ENCODE measurements at regions not wholly inside any gene's neighbourhood (a gene's known extent, or its start where the extent isn't known, plus 50 kb on each side); places are given as distances from the start of the nearest gene placed in this dataset.

DNA sequence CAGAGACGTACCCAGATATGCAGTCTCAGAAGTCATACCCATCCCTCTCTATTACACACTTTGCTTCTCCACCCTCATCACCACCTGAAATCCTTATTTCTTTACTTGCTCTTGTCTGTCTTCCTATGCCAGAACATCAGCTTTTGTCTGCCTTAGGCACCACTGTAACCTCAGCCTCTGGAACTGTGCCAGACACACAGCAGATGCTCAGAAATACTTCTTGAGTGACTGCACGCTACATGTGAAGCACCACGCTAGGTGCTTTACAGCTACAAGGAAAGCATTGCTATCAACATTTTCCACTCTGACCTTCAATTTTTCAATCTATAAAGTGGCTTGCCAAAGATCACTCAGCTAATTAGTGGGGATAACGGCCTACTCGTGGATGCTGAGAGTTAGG lies 226.8 kb downstream of the CHD9NB start:
- no peak overlapping the region for H3K27ac ChIP-seq (ENCODE audit: low read length)

DNA sequence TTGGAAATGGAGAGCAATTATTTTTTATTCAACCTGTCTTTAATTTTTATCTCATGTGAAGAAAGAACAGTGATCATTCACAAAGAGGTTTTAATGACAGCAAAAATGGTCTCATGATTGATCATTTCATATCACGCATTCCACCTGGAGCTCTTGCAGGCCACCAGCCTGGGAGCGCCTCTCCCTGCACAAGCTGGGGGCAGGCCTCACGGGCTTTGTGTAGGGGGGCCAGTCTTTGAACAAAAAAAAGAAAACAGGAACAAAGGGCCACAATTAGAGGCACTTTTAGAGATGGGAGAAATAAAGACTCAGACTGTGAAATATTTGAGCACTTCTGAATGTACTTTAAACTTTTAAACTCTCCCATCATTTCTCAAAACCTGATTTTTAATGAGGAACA lies 232.9 kb downstream of the CHD9NB start:
- H3K27me3 ChIP-seq (replicated peaks; ENCODE audit: insufficient read depth, low read length) = no peaks in the 10 kb centered on the region
- TF ChIP-seq, protein P1, sequence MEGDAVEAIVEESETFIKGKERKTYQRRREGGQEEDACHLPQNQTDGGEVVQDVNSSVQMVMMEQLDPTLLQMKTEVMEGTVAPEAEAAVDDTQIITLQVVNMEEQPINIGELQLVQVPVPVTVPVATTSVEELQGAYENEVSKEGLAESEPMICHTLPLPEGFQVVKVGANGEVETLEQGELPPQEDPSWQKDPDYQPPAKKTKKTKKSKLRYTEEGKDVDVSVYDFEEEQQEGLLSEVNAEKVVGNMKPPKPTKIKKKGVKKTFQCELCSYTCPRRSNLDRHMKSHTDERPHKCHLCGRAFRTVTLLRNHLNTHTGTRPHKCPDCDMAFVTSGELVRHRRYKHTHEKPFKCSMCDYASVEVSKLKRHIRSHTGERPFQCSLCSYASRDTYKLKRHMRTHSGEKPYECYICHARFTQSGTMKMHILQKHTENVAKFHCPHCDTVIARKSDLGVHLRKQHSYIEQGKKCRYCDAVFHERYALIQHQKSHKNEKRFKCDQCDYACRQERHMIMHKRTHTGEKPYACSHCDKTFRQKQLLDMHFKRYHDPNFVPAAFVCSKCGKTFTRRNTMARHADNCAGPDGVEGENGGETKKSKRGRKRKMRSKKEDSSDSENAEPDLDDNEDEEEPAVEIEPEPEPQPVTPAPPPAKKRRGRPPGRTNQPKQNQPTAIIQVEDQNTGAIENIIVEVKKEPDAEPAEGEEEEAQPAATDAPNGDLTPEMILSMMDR (IDR thresholded peaks at IDR 0.05; ENCODE audit: low read length) = no peak
- no peak for TF ChIP-seq EZH2phosphoT487 (IDR thresholded peaks at IDR 0.05; ENCODE audit: low read length)
- no peak for TF ChIP-seq EZH2 (optimal IDR thresholded peaks at IDR 0.05; ENCODE audit: low read depth, low read length)
- no peaks in the 10 kb centered on the region for H3K9me2 ChIP-seq (replicated peaks; ENCODE audit: insufficient read depth, low read length)
- H3K36me3 ChIP-seq (replicated peaks; ENCODE audit: insufficient read depth, low read length) = no peaks in the 10 kb centered on the region
- no peak overlapping the region for H3K4me2 ChIP-seq (ENCODE audit: low read depth, low read length)
- H3K27ac ChIP-seq (ENCODE audit: low read length) = no peak overlapping the region
- H2AFZ ChIP-seq (ENCODE audit: low read length) = no peak overlapping the region
- no peaks in the 10 kb centered on the region for H4K20me1 ChIP-seq (ENCODE audit: insufficient read depth, low read length)
- no peak for DNase-seq
- no peaks in the 10 kb centered on the region for H3K9me3 ChIP-seq (replicated peaks; ENCODE audit: insufficient read depth, low read length)
- no peaks in the 10 kb centered on the region for H3K4me1 ChIP-seq (ENCODE audit: low read length)
- no peaks in the 10 kb centered on the region for H3K79me2 ChIP-seq (ENCODE audit: low read length)
- no peak overlapping the region for H3K9ac ChIP-seq (ENCODE audit: low read length)
- no peaks in the 10 kb centered on the region for H3F3A ChIP-seq (ENCODE audit: insufficient read depth, low read length)
- H3K4me3 ChIP-seq (ENCODE audit: low read length) = no peak overlapping the region

More for the DNA sequence above, 226.8 kb downstream of the CHD9NB start:
- no peak overlapping the region for H3K4me3 ChIP-seq (ENCODE audit: low read length)
- no peaks in the 10 kb centered on the region for H3K79me2 ChIP-seq (ENCODE audit: low read length)
- no peaks in the 10 kb centered on the region for H3F3A ChIP-seq (ENCODE audit: insufficient read depth, low read length)
- no peaks in the 10 kb centered on the region for H3K9me2 ChIP-seq (replicated peaks; ENCODE audit: insufficient read depth, low read length)
- H3K9me3 ChIP-seq (replicated peaks; ENCODE audit: insufficient read depth, low read length) = no peaks in the 10 kb centered on the region
- H3K4me1 ChIP-seq (ENCODE audit: low read length) = no peaks in the 10 kb centered on the region
- TF ChIP-seq EZH2 (optimal IDR thresholded peaks at IDR 0.05; ENCODE audit: low read depth, low read length) (no peak), EZH2phosphoT487 (IDR thresholded peaks at IDR 0.05; ENCODE audit: low read length) (no peak)
- TF ChIP-seq, protein P1 (IDR thresholded peaks at IDR 0.05; ENCODE audit: low read length) = no peak
- no peak for DNase-seq
- H3K9ac ChIP-seq (ENCODE audit: low read length) = no peak overlapping the region
- no peaks in the 10 kb centered on the region for H4K20me1 ChIP-seq (ENCODE audit: insufficient read depth, low read length)
- H3K4me2 ChIP-seq (ENCODE audit: low read depth, low read length) = no peak overlapping the region
- H3K36me3 ChIP-seq (replicated peaks; ENCODE audit: insufficient read depth, low read length) = no peaks in the 10 kb centered on the region
- H2AFZ ChIP-seq (ENCODE audit: low read length) = no peak overlapping the region
- H3K27me3 ChIP-seq (replicated peaks; ENCODE audit: insufficient read depth, low read length) = no peaks in the 10 kb centered on the region

DNA sequence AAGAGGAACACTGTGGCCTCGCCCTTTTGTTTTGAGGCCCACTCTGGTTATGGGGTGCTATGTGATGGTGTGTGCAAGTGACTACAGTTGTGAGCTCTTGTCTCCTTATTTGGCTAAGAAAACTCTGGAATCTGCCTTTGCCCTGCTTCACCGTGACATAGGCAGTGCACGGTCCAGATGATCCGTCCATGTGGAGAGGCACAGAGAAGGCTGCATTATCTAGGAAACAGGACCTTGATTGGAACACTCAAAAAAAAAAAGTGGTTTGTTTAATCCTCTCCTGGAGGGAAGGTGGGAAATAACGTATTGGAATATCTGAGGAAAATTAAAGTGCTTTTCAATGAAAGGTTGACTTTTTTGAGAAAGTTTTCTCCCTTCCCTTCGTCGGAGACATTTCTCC lies 233.3 kb downstream of the CHD9NB start:
- TF ChIP-seq, protein P1 (IDR thresholded peaks at IDR 0.05; ENCODE audit: low read length) = no peak
- no peak for TF ChIP-seq EZH2phosphoT487 (IDR thresholded peaks at IDR 0.05; ENCODE audit: low read length)
- no peak for TF ChIP-seq EZH2 (optimal IDR thresholded peaks at IDR 0.05; ENCODE audit: low read depth, low read length)

More for the DNA sequence above, 233.3 kb downstream of the CHD9NB start:
- no peaks in the 10 kb centered on the region for H3K27me3 ChIP-seq (replicated peaks; ENCODE audit: insufficient read depth, low read length)
- no peaks in the 10 kb centered on the region for H3K36me3 ChIP-seq (replicated peaks; ENCODE audit: insufficient read depth, low read length)
- H3F3A ChIP-seq (ENCODE audit: insufficient read depth, low read length) = no peaks in the 10 kb centered on the region
- H3K79me2 ChIP-seq (ENCODE audit: low read length) = no peaks in the 10 kb centered on the region
- H3K4me3 ChIP-seq (ENCODE audit: low read length) = no peak overlapping the region
- no peak overlapping the region for H3K27ac ChIP-seq (ENCODE audit: low read length)
- no peak overlapping the region for H2AFZ ChIP-seq (ENCODE audit: low read length)
- H3K9me3 ChIP-seq (replicated peaks; ENCODE audit: insufficient read depth, low read length) = no peaks in the 10 kb centered on the region
- H3K9me2 ChIP-seq (replicated peaks; ENCODE audit: insufficient read depth, low read length) = no peaks in the 10 kb centered on the region
- no peaks in the 10 kb centered on the region for H4K20me1 ChIP-seq (ENCODE audit: insufficient read depth, low read length)
- no peaks in the 10 kb centered on the region for H3K4me1 ChIP-seq (ENCODE audit: low read length)
- H3K9ac ChIP-seq (ENCODE audit: low read length) = no peak overlapping the region
- no peak overlapping the region for H3K4me2 ChIP-seq (ENCODE audit: low read depth, low read length)
- no peak for DNase-seq
